Stimulated activated naive CD4-positive, alpha-beta T cell treated with Interleukin-2 at 50 U/mL for 16 hours (primary cell): ENCODE measurements at regions not wholly inside any gene's neighbourhood (a gene's known extent, or its start where the extent isn't known, plus 50 kb on each side); places are given as distances from the start of the nearest gene placed in this dataset.

Experiments
- DNase-seq: peaks from one replicate; lab custom pipeline; 2025; lab: John Stamatoyannopoulos, UW

- DNase-seq, result no peak
Observed at GRCh38 chr5:158644301-158644700, 455.4 kb downstream of the EBF1 start.

GRCh38 chr5:158643840-158644239 lies 455.9 kb downstream of the EBF1 start:
- DNase-seq, result no peak

GRCh38 chr5:158642879-158643278 lies 456.8 kb downstream of the EBF1 start:
- DNase-seq, result no peak

- no peak for DNase-seq
Observed at GRCh38 chr5:158641016-158641415, 458.7 kb downstream of the EBF1 start.

- no peak for DNase-seq
Observed at GRCh38 chr5:158640593-158640980, 459.1 kb downstream of the EBF1 start.

- no peak for DNase-seq
Observed at GRCh38 chr5:158639881-158640592, 459.7 kb downstream of the EBF1 start.

GRCh38 chr5:158638396-158638795 lies 461.3 kb downstream of the EBF1 start:
- no peak for DNase-seq

GRCh38 chr5:158637039-158637438 lies 462.7 kb downstream of the EBF1 start:
- DNase-seq, result no peak

GRCh38 chr5:158635565-158635964 lies 464.2 kb downstream of the EBF1 start:
- DNase-seq, result no peak

GRCh38 chr5:158634714-158635113 lies 465.0 kb downstream of the EBF1 start:
- no peak for DNase-seq

- DNase-seq, result no peak
Observed at GRCh38 chr5:158629591-158630312, 470.0 kb downstream of the EBF1 start.

- DNase-seq, result no peak
Observed at GRCh38 chr5:158626718-158627117, 473.0 kb downstream of the EBF1 start.

GRCh38 chr5:158623971-158624370 lies 475.7 kb downstream of the EBF1 start:
- DNase-seq, result no peak

GRCh38 chr5:158621391-158621790 lies 478.3 kb downstream of the EBF1 start:
- DNase-seq, result no peak

GRCh38 chr5:158619083-158619788 lies 480.5 kb downstream of the EBF1 start:
- no peak for DNase-seq

- no peak for DNase-seq
Observed at GRCh38 chr5:158618256-158618655, 481.5 kb downstream of the EBF1 start.

- no peak for DNase-seq
Observed at GRCh38 chr5:158616707-158617106, 483.0 kb downstream of the EBF1 start.

- no peak for DNase-seq
Observed at GRCh38 chr5:158614951-158615350, 484.8 kb downstream of the EBF1 start.

- DNase-seq, result no peak
Observed at GRCh38 chr5:158611581-158611980, 488.1 kb downstream of the EBF1 start.

GRCh38 chr5:158610051-158610415 lies 489.7 kb downstream of the EBF1 start:
- DNase-seq, result no peak

GRCh38 chr5:158609333-158610050 lies 490.2 kb downstream of the EBF1 start:
- no peak for DNase-seq

- no peak for DNase-seq
Observed at GRCh38 chr5:158607088-158607487, 492.6 kb downstream of the EBF1 start.
